Gastroesophageal sphincter (tissue), 4 donors: ENCODE measurements at regions not wholly inside any gene's neighbourhood (a gene's known extent, or its start where the extent isn't known, plus 50 kb on each side); places are given as distances from the start of the nearest gene placed in this dataset.

Source experiments
- ATAC-seq: fragments of 150-250 bp; one replicate; pipeline ENCODE4 v1.9.1; 2016; ENCODE audit warnings: mild to moderate bottlenecking, moderate library complexity
- H3K27ac ChIP-seq, 4 donors: fragments of 200-600 bp; sonication (generic) in 3 of 4; 1 replicate in 3 of 4; 2 replicates in 1 of 4; pipeline ENCODE4 v1.5.1; 2016 to 2019
- H3K27me3 ChIP-seq: fragments of 200-600 bp; sonication (generic); one replicate; pipeline ENCODE4 v1.5.1; 2019
- H3K36me3 ChIP-seq, 2 donors: fragments of 200-600 bp; sonication (generic); one replicate each; pipeline ENCODE4 v1.5.1; 2019; ENCODE audit warnings: control low read depth in 1 of 2
- H3K4me1 ChIP-seq, 3 donors: fragments of 200-600 bp; sonication (generic); 1 replicate in 2 of 3; 2 replicates in 1 of 3; pipeline ENCODE4 v1.5.1; 2016 to 2019; ENCODE audit warnings: control low read depth in 2 of 3
- H3K4me3 ChIP-seq, 2 donors: fragments of 200-600 bp; sonication (generic); one replicate each; pipeline ENCODE4 v1.5.1; 2019; ENCODE audit warnings: mild to moderate bottlenecking in 1 of 2, moderate library complexity in 1 of 2
- H3K9me3 ChIP-seq, 3 donors: fragments of 200-600 bp; sonication (generic); one replicate each; pipeline ENCODE4 v1.5.1; 2017 to 2019; ENCODE audit warnings: control low read depth in 2 of 3
- EP300 ChIP-seq: sonication (generic); formaldehyde crosslinking; IDR thresholded peaks from one replicate; pipeline ENCODE4 v1.6.1; 2017; ENCODE audit warnings: antibody characterized with exemption, mild to moderate bottlenecking
- POLR2A ChIP-seq, 2 donors: fragments of 450-650 bp; IDR thresholded peaks; one replicate each; pipeline ENCODE4 v1.6.1; 2017; ENCODE audit warnings: antibody characterized with exemption in 2 of 2, mild to moderate bottlenecking in 2 of 2, moderate library complexity in 1 of 2
- POLR2AphosphoS5 ChIP-seq: sonication (generic); formaldehyde crosslinking; IDR thresholded peaks from one replicate; pipeline ENCODE4 v1.6.1; 2017; ENCODE audit warnings: antibody characterized with exemption
- WGBS, 2 donors: methylation state at CpG; one replicate each; pipeline ENCODE4 v1.1.5; 2018; ENCODE audit warnings: low coverage in 1 of 2; 5-methylcytosine and 5-hydroxymethylcytosine counted together
- TF ChIP-seq, protein P1 (sequence below), 4 experiments: fragments of 200-600 bp in 2 of 4; fragments of 450-650 bp in 2 of 4; sonication (generic) in 1 of 4; IDR thresholded peaks; one replicate each; pipeline ENCODE4 v1.5.1; 2017 to 2019; ENCODE audit warnings: antibody characterized with exemption in 4 of 4, mild to moderate bottlenecking in 2 of 4, moderate library complexity in 2 of 4

DNA sequence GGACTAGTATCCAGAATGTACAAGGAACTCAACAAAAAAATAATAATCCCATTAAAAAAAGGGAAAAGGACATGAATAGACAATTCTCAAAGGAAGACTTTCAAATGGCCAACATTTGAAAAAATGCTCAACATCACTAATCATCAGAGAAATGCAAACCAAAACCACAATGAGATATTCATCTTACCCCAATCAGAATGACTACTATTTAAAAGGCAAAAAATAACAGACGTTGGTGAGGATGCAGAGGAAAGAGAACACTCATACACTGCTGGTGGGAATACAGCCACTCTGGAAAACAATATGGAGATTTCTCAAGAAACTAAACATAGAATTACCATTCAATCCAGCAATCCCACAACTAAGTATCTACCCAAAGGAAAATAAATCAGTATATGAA is 133.1 kb downstream of the KDR start:
- Histone ChIP-seq H3K36me3 (no peaks in the 10 kb centered on the region), H3K9me3 (peaks cover 0 to 21% (median 0%) of the 10 kb centered on the region in 3 donors), H3K4me3 (no peak overlapping the region), H3K27ac (no peak overlapping the region), H3K4me1 (no peaks in the 10 kb centered on the region), H3K27me3 (no peaks in the 10 kb centered on the region)
- 43 to 80% methylated on average over 1 of the region's 1 CpG for WGBS, 2 donors
- ATAC-seq: no peak
- no peak for TF ChIP-seq EP300
- TF ChIP-seq POLR2A (IDR thresholded peaks at IDR 0.05): no peak
- TF ChIP-seq, protein P1, sequence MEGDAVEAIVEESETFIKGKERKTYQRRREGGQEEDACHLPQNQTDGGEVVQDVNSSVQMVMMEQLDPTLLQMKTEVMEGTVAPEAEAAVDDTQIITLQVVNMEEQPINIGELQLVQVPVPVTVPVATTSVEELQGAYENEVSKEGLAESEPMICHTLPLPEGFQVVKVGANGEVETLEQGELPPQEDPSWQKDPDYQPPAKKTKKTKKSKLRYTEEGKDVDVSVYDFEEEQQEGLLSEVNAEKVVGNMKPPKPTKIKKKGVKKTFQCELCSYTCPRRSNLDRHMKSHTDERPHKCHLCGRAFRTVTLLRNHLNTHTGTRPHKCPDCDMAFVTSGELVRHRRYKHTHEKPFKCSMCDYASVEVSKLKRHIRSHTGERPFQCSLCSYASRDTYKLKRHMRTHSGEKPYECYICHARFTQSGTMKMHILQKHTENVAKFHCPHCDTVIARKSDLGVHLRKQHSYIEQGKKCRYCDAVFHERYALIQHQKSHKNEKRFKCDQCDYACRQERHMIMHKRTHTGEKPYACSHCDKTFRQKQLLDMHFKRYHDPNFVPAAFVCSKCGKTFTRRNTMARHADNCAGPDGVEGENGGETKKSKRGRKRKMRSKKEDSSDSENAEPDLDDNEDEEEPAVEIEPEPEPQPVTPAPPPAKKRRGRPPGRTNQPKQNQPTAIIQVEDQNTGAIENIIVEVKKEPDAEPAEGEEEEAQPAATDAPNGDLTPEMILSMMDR (IDR thresholded peaks at IDR 0.05): no peak
- no peak for TF ChIP-seq POLR2AphosphoS5

DNA sequence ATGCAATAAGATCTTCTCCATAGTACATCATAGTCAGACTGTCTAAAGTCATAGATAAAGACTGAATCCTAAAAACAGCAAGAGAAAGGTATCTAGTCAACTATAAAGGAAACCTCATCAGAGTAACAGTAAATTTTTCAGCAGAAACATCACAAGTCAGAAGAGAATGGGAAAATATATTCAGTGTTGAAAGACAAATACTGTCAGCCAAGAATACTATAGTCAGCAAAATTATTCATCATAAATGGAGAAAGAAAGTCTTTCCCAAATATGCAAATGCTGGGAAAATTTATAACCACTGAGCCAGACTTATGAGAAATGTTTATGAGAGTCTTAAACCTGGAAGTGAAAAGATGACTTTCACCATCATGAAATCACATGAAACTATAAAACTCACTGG is 136.7 kb downstream of the KDR start:
- Histone ChIP-seq H3K9me3 (peaks cover 0 to 28% (median 0%) of the 10 kb centered on the region in 3 donors), H3K4me1 (no peaks in the 10 kb centered on the region), H3K27ac (no peak overlapping the region), H3K36me3 (no peaks in the 10 kb centered on the region), H3K4me3 (no peak overlapping the region), H3K27me3 (no peaks in the 10 kb centered on the region)
- TF ChIP-seq, protein P1 (IDR thresholded peaks at IDR 0.05): no peak
- TF ChIP-seq EP300 (no peak), POLR2A (IDR thresholded peaks at IDR 0.05) (no peak)
- no peak for ATAC-seq

DNA sequence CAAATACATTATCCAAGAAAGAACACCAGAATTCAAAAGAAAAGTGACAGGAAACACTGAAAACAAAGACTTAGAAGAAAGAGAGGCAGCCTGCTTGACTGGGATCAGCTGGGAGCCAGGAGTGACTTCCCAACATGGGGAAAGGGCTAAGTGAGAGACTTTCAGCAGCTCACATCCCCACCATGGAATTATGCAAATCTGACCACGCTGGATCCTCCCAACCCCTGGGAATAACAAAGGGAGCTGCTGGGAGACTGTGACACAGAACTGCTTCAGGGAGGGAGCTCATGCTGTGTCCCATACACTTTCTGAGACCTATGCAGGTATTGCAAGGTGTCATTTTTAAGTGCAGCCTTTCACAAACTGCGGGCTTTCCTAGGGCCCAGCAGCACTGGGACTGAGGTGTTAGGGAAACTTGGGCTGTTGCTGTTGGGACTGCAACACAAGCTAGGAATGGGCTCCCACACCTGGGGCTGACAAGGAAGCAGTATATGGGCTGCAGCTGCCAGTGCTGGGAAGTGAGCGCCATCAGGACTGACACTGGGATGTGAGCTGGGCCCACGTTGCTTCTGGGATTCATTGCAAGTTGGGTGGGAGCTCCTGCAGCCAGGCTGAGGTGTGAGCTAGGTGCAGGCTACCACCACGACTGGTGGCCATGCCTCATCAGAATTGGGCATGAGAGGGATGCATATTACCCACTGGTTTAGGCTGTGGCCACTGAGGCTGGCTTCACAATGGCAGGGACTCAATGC is 139.1 kb downstream of the KDR start:
- TF ChIP-seq, protein P1 (IDR thresholded peaks at IDR 0.05): no peak
- TF ChIP-seq POLR2A (IDR thresholded peaks at IDR 0.05) (no peak), EP300 (no peak), POLR2AphosphoS5 (no peak)
- Histone ChIP-seq H3K4me1 (no peaks in the 10 kb centered on the region), H3K27me3 (no peaks in the 10 kb centered on the region), H3K4me3 (no peak overlapping the region), H3K36me3 (no peaks in the 10 kb centered on the region), H3K9me3 (peaks cover 0 to 28% (median 0%) of the 10 kb centered on the region in 3 donors), H3K27ac (no peak overlapping the region)
- 29 to 33% methylated on average over 1 of the region's 5 CpGs for WGBS, 2 donors
- ATAC-seq: no peak

DNA sequence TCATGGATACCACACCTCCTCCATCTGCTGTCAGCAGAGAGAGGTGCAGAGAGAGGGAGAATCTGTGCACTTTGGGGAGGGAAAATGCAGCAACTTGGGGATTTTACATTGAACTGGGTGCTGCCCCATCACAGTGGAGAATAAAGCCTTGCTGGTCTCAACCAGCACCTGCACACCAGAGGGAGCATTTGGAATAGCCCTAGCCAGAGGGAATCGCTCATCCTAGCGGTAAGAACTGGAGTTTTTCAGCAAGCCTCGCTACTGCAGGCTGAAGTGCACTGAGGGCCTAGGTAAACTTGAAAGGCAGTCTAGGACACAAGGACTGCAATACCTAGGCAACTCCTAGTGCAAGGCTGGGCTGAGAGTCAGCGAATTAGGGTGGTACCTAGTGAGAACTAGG is 148.7 kb downstream of the KDR start:
- no peak for ATAC-seq
- Histone ChIP-seq H3K4me3 (no peak overlapping the region), H3K27ac (no peak overlapping the region), H3K36me3 (no peaks in the 10 kb centered on the region), H3K27me3 (no peaks in the 10 kb centered on the region), H3K9me3 (peaks cover 0 to 4% (median 0%) of the 10 kb centered on the region in 3 donors), H3K4me1 (peaks cover 0 to 3% (median 0%) of the 10 kb centered on the region in 3 donors)
- TF ChIP-seq POLR2A (IDR thresholded peaks at IDR 0.05): no peak
- TF ChIP-seq, protein P1 (IDR thresholded peaks at IDR 0.05): no peak
- no peak for TF ChIP-seq EP300
- no peak for TF ChIP-seq POLR2AphosphoS5
- whole genome bisulfite sequencing, 2 donors: 88% methylated on average over 1 of the region's 4 CpGs; no CpG with 5 or more reads in 1 of the 2 donors

DNA sequence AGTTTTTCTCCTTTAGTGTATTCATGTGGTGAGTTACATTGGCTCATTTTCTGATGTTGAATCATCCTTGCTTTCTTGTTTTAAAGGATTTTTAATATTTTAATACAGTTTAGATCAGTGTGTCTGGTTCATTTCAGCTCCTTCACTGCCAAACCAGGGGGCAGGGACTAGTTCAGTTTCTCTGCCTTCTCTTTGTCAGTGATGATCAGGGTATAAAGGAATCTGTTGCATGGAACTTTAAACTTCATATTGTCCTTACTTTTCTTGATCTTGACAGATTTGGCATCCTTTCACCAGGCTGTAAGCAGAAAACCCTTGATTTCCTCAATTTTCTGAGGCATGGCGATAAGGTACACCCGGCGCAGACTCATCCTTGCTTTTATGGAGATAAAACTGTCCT is 149.4 kb downstream of the KDR start:
- no peak for TF ChIP-seq POLR2AphosphoS5
- TF ChIP-seq POLR2A (IDR thresholded peaks at IDR 0.05): no peak
- TF ChIP-seq, protein P1 (IDR thresholded peaks at IDR 0.05): no peak
- TF ChIP-seq EP300: no peak
- peaks cover 0 to 4% (median 0%) of the 10 kb centered on the region in 3 donors for H3K9me3 ChIP-seq
- H3K4me3 ChIP-seq: no peak overlapping the region
- WGBS, 2 donors: 93 to 100% methylated on average over 3 of the region's 3 CpGs
- H3K36me3 ChIP-seq: no peaks in the 10 kb centered on the region
- ATAC-seq: no peak
- no peak overlapping the region for H3K27ac ChIP-seq
- peaks cover 0 to 9% (median 0%) of the 10 kb centered on the region in 3 donors for H3K4me1 ChIP-seq
- no peaks in the 10 kb centered on the region for H3K27me3 ChIP-seq
